SH-SY5Y (cell line): ENCODE measurements at regions not wholly inside any gene's neighbourhood (a gene's known extent, or its start where the extent isn't known, plus 50 kb on each side); places are given as distances from the start of the nearest gene placed in this dataset.

Source experiments
- GATA2 ChIP-seq: IDR thresholded peaks from 2 replicates; pipeline ENCODE4 v1.6.1; 2011; ENCODE audit warnings: mild to moderate bottlenecking, low read depth, low read length
- GATA3 ChIP-seq: IDR thresholded peaks from 2 replicates; pipeline ENCODE4 v1.6.1; 2011; ENCODE audit warnings: low read depth, mild to moderate bottlenecking, low read length, moderate library complexity

GRCh38 chr20:57901526-57901925, 191.7 kb upstream of the PMEPA1 start:
- no peak for TF ChIP-seq GATA3
- TF ChIP-seq GATA2: no peak

GRCh38 chr20:57900226-57900905, 190.6 kb upstream of the PMEPA1 start:
- no peak for TF ChIP-seq GATA3
- no peak for TF ChIP-seq GATA2

- TF ChIP-seq GATA3 (no peak), GATA2 (no peak)
These were observed 189.7 kb upstream of the PMEPA1 start for GRCh38 chr20:57899554-57899953.

- TF ChIP-seq GATA2 (no peak), GATA3 (no peak)
These were observed 188.5 kb upstream of the PMEPA1 start for GRCh38 chr20:57898332-57898731.

- TF ChIP-seq GATA2 (no peak), GATA3 (no peak)
These were observed 188.1 kb upstream of the PMEPA1 start for GRCh38 chr20:57897891-57898290.

- TF ChIP-seq GATA2 (no peak), GATA3 (no peak)
These were observed 187.5 kb upstream of the PMEPA1 start for GRCh38 chr20:57897156-57897874.

GRCh38 chr20:57896563-57896962, 186.7 kb upstream of the PMEPA1 start:
- TF ChIP-seq GATA2: no peak
- TF ChIP-seq GATA3: no peak

GRCh38 chr20:57896017-57896416, 186.2 kb upstream of the PMEPA1 start:
- TF ChIP-seq GATA3: no peak
- TF ChIP-seq GATA2: no peak

GRCh38 chr20:57895161-57895855, 185.5 kb upstream of the PMEPA1 start:
- no peak for TF ChIP-seq GATA3

- TF ChIP-seq GATA2 (no peak), GATA3 (no peak)
These were observed 184.7 kb upstream of the PMEPA1 start for GRCh38 chr20:57894522-57894921.

- TF ChIP-seq GATA2 (no peak), GATA3 (no peak)
These were observed 184.3 kb upstream of the PMEPA1 start for GRCh38 chr20:57894096-57894495.

GRCh38 chr20:57893366-57893999, 183.7 kb upstream of the PMEPA1 start:
- TF ChIP-seq GATA2 (no peak), GATA3 (no peak)

GRCh38 chr20:57892471-57892870, 182.7 kb upstream of the PMEPA1 start:
- TF ChIP-seq GATA3 (no peak), GATA2 (no peak)

GRCh38 chr20:57891014-57891413, 181.2 kb upstream of the PMEPA1 start:
- TF ChIP-seq GATA3 (no peak), GATA2 (no peak)
